Calu3 (cell line): ENCODE measurements at regions not wholly inside any gene's neighbourhood (a gene's known extent, or its start where the extent isn't known, plus 50 kb on each side); places are given as distances from the start of the nearest gene placed in this dataset.

Source experiments
- BruUV-seq: library from RNA; stranded (reverse); fragments of 400-500 nt; replicated peaks from 2 replicates; lab custom pipeline; 2021; lab: Mats Ljungman, UMichigan
- CTCF ChIA-PET: fragments of 300-600 bp; sonication (Branson Sonifier 250); formaldehyde crosslinking; loops from one replicate; lab custom pipeline; 2022; ENCODE audit warnings: antibody characterized with exemption; lab: Charles Lee
- DNase-seq: peaks from one replicate; pipeline ENCODE4 v3.0.0; 2022
- H3K27ac Mint-ChIP-seq: one replicate; pipeline ENCODE4 v1.8.0; 2022; ENCODE audit warnings: mixed read lengths; ENCODE audit not compliant: unreplicated experiment
- H3K27me3 Mint-ChIP-seq: one replicate; pipeline ENCODE4 v1.8.0; 2022; ENCODE audit warnings: mixed read lengths; ENCODE audit not compliant: unreplicated experiment
- H3K36me3 Mint-ChIP-seq: one replicate; pipeline ENCODE4 v1.8.0; 2022; ENCODE audit warnings: mild to moderate bottlenecking, moderate library complexity, mixed read lengths; ENCODE audit not compliant: insufficient read depth, unreplicated experiment
- H3K4me1 Mint-ChIP-seq: one replicate; pipeline ENCODE4 v1.8.0; 2022; ENCODE audit warnings: mild to moderate bottlenecking, low read depth, mixed read lengths; ENCODE audit not compliant: unreplicated experiment
- H3K4me3 Mint-ChIP-seq: one replicate; pipeline ENCODE4 v1.8.0; 2022; ENCODE audit warnings: mild to moderate bottlenecking, low read depth, moderate library complexity, mixed read lengths; ENCODE audit not compliant: unreplicated experiment
- H3K9me3 Mint-ChIP-seq: one replicate; pipeline ENCODE4 v1.8.0; 2022; ENCODE audit warnings: low read depth, mixed read lengths; ENCODE audit not compliant: unreplicated experiment
- intact Hi-C: fragments of 100-400 bp; cut with micrococcal nuclease; formaldehyde crosslinking; loops from one replicate; pipeline ENCODE4 v1.10.0; 2022; ENCODE audit not compliant: unreplicated experiment
- TF ChIP-seq, protein P1 (sequence below): fragments of 200-600 bp; IDR thresholded peaks from one replicate; pipeline ENCODE4 v1.8.0; 2022; ENCODE audit warnings: antibody characterized with exemption; ENCODE audit not compliant: unreplicated experiment

DNA sequence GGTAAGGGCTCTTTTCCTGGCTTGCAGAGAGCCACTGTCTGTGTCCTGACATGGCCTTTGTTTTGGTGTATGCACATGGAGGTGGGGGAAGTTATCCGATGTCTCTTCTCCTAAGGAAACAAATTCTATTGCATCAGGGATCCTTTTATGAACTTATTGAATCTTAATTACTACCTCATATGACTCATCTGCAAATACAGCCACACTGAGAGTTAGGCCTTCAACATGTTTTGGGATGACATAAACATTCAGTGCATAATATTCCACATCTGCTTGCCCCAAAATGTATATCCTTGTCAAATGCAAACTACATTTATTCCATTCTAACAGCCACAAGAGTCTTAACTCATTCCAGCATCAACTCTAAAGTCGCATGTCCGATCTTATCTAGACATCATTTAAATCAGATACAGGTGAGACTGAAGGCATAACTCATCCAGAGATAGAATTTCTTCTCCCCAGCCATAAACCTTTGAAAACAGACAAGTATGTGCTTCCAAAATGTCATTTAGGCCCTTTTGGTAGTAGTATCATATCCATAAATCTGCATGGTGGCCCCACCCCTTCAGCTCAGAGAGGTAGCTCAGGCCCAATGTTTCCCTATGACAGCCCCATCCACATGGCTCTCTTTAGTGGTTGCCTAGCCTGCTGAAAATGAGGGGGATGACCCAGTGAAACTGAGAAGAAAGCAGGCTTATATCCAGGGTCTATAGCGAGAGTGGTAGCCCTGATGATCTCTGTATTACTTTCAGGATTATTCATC is 289.5 kb upstream of the ALCAM start:
- no peak for DNase-seq
- Mint-ChIP-seq H3K4me1 (no peaks in the 10 kb centered on the region), H3K4me3 (no peak overlapping the region), H3K9me3 (peaks cover 3% of the 10 kb centered on the region), H3K27me3 (no peaks in the 10 kb centered on the region), H3K36me3 (no peaks in the 10 kb centered on the region), H3K27ac (no peak overlapping the region)
- intact Hi-C loops = no loop called here
- TF ChIP-seq, protein P1, sequence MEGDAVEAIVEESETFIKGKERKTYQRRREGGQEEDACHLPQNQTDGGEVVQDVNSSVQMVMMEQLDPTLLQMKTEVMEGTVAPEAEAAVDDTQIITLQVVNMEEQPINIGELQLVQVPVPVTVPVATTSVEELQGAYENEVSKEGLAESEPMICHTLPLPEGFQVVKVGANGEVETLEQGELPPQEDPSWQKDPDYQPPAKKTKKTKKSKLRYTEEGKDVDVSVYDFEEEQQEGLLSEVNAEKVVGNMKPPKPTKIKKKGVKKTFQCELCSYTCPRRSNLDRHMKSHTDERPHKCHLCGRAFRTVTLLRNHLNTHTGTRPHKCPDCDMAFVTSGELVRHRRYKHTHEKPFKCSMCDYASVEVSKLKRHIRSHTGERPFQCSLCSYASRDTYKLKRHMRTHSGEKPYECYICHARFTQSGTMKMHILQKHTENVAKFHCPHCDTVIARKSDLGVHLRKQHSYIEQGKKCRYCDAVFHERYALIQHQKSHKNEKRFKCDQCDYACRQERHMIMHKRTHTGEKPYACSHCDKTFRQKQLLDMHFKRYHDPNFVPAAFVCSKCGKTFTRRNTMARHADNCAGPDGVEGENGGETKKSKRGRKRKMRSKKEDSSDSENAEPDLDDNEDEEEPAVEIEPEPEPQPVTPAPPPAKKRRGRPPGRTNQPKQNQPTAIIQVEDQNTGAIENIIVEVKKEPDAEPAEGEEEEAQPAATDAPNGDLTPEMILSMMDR = no peak
- no TSS peak for BruUV-seq
- CTCF ChIA-PET = no interaction called here

GRCh38 chr3:105083945-105084344 is 282.8 kb upstream of the ALCAM start:
- CTCF ChIA-PET = interaction anchor here (0.7 kb wide), 1 partner anchor 27 kb away, joined by 5 read pairs; no protein-coding TSS in a partner anchor
- H3K9me3 Mint-ChIP-seq = no peaks in the 10 kb centered on the region
- no peak overlapping the region for H3K27ac Mint-ChIP-seq
- BruUV-seq = no TSS peak
- no peak for DNase-seq
- H3K36me3 Mint-ChIP-seq = no peaks in the 10 kb centered on the region
- intact Hi-C loops = no loop called here
- H3K4me1 Mint-ChIP-seq = no peaks in the 10 kb centered on the region
- TF ChIP-seq, protein P1 = no peak
- no peaks in the 10 kb centered on the region for H3K27me3 Mint-ChIP-seq
- no peak overlapping the region for H3K4me3 Mint-ChIP-seq

- no peak overlapping the region for H3K27ac Mint-ChIP-seq
- intact Hi-C loops = no loop called here
- BruUV-seq = no TSS peak
- no peak for DNase-seq
- no peak overlapping the region for H3K4me3 Mint-ChIP-seq
- H3K9me3 Mint-ChIP-seq = no peaks in the 10 kb centered on the region
- CTCF ChIA-PET = no interaction called here
- no peaks in the 10 kb centered on the region for H3K4me1 Mint-ChIP-seq
- H3K36me3 Mint-ChIP-seq = no peaks in the 10 kb centered on the region
- TF ChIP-seq, protein P1 = no peak
- H3K27me3 Mint-ChIP-seq = no peaks in the 10 kb centered on the region
These were observed 281.2 kb upstream of the ALCAM start for GRCh38 chr3:105085506-105085905.

DNA sequence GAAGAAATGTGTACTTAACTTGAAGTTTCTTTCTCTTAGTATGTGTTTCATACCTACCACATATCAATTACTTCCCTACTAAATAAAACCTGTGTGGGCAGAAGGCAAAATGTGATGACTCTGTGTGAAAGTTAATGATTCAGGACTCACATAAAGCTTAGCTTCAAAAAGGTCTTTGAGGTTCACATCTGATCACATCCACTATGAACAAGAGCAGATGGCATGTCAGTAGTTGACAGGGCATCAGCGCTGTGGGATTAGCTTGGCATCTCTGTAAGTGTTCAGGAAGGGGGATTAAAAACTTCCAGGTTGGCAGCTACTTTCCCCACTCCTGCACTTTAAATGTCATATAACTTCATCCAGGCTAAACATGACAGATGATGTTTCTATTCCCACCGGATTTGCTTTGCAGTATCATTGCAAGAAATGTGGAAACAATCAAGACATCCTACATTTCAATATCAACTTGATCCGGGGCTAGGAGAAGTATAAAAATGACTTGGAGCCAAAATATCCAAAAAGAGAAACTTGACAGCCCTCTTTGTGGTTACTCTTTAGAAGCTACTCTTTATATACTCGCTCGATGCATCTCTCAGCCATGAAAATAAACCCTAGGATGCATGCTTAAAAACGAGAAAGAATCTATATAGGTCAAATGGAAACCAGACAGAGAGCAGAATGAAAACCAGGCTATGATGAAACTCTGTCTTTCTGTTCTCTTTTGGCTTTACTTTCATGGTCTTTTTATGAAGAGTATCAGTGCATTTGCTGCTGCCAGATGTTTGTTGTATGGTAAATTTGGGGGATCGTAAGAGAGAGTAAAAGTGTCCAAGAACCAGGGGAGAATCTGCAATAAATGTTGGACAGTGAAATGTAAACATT is 273.1 kb upstream of the ALCAM start:
- TF ChIP-seq, protein P1 = no peak
- H3K4me3 Mint-ChIP-seq = no peak overlapping the region

More for the DNA sequence above, 273.1 kb upstream of the ALCAM start:
- no peaks in the 10 kb centered on the region for H3K27me3 Mint-ChIP-seq
- no peak overlapping the region for H3K27ac Mint-ChIP-seq
- DNase-seq = no peak
- intact Hi-C loops = no loop called here
- no peaks in the 10 kb centered on the region for H3K36me3 Mint-ChIP-seq
- peaks cover 3% of the 10 kb centered on the region for H3K9me3 Mint-ChIP-seq
- H3K4me1 Mint-ChIP-seq = peaks cover 8% of the 10 kb centered on the region
- no TSS peak for BruUV-seq
- CTCF ChIA-PET = no interaction called here
